GM21390 (cell line): ENCODE measurements at regions not wholly inside any gene's neighbourhood (a gene's known extent, or its start where the extent isn't known, plus 50 kb on each side); places are given as distances from the start of the nearest gene placed in this dataset.
"Not testable (repeated sequence)": the region's sequence is repeated elsewhere in the genome, so short reads cannot be mapped to it uniquely, and the experiment has no call there.

Experiments
- ATAC-seq: cut with Tn5 transposase; IDR thresholded peaks from one replicate; pipeline ENCODE4 v1.9.1; 2021; ENCODE audit not compliant: unreplicated experiment

DNA sequence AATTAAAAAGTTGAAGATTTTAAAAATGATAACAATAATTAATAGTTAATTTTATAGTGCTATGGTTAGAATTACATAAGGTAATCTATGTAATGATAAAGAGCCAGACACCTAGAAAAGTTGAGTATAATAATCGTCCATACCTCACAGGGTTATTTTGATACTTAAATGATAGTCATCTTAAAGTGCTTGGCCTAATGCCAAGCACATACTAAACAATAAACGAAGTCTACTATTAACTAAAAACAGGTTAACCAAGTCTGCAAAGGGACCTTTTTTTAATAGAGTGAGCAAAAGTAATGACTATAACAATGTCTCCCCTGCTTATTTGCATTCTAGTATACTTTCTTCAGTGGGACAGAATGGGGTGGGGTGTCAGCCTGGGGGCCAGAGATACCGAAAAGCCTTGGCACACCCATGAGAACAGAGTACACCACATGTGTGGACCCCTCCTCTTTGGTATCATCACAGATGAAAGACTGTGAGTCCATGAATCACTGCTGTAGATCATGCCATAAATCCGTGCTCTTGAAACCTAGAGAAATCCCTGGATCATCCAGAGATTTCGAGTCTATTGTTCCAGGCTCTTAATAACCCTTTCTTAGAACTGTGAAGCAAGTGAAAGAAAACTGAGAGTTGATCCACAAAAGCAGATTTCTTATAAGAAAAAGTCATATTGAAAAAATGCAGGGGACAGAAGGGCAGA, 249.5 kb downstream of the PRELID2 start:
- ATAC-seq, result no peak

DNA sequence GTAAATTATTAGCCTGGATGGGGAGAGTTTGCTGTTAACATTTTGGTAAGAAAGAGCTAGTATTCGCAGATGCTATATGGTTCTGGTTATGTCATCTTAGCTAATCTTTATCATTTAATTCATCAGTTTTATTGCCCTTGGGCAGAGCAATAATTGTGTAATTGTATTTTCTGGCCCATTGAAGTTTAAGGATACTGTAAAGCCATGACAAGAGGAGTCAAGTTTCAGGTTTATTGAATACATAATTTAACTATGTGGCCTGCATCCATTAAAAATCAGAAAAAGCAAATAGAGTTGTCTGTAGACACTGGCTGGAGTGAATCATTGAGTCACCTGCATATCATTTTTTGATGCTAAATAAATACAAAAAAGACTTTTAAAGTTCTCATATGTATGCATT, 255.8 kb downstream of the PRELID2 start:
- ATAC-seq, result no peak

DNA sequence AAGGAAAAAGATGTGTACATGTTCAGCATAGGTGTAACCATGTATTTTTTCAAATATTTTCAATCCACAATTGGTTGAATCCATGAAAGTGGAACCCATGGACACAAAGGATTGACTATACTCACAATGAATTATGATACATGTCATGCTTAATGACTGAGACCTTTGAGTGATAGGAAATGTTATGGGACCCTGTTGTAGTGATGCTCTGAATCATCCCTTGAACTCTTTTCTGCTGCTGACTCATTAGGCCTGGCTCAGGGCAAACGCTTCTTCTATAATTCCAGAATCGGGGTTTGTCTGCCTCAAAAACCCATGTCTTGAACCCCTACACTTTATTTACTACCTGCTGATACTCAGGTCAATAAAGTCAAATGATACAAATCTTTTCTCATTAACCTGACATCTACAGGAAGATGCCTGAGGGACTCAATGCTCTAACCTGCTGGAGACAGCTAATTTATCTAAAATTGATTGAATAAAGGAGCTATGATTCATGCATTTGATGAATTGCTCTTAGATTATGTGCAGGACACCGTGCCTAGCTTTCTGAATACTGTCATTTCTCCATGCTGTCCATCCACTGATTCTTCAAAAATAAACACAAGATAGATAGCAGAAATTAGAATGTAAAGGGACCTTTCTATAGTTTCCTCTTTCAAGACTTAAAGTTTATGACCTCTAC, 260.1 kb downstream of the PRELID2 start:
- ATAC-seq, result no peak

DNA sequence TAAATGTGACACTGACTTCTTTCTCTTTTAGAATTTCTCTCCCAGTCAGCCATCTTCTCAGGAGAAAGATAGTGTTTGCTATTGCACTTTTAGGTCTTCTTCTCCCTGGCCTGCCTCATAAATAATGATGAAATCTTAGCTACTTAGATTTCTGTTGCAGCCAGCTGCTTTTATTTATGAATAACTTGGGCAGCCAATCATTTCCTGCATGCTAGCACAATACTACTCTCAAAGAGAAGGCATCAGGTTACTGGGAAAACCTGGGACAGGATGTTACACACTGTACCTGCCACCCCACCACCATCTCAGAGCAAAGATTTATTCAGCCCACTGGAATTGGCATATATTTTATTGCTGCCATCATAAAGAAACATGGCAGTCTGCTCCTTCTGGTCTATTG, 266.6 kb downstream of the PRELID2 start:
- no peak for ATAC-seq

DNA sequence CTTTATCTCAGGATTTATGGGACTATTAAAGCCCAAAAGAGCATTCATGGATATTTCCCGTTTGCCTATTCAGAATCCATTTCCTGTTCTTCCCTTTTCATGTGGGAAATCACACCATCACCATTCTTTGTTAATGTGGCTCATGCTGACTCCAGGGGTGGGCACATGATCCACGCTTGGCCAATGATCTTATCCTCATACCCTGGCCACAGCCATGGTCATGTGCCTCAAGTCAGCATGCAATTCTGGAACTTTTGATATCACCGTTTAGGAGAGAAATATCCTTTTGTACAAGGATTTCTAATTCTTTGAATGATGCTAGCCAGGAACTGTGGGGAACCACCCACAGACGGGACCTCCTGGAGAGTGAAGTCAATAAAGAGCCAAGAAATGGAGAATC, 272.2 kb downstream of the PRELID2 start:
- ATAC-seq, result no peak

DNA sequence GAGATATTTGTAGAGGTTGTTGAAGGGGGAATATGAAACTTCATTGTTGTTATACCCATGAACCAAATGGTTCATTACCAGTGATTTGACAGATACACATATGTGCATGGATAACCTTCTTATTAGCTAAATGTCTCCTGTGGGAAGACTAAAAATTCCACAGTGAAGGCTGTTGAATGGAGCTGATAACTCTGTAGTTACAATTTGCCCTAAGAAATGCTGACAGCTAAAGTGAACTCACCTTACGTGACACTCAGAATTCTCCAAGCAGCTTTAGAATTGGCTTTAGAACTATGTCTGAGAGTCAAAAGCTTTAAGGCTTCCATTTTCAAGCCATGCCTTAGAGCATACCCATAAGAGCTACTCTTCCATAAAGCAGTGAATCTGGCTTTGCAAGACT, 276.9 kb downstream of the PRELID2 start:
- no peak for ATAC-seq

DNA sequence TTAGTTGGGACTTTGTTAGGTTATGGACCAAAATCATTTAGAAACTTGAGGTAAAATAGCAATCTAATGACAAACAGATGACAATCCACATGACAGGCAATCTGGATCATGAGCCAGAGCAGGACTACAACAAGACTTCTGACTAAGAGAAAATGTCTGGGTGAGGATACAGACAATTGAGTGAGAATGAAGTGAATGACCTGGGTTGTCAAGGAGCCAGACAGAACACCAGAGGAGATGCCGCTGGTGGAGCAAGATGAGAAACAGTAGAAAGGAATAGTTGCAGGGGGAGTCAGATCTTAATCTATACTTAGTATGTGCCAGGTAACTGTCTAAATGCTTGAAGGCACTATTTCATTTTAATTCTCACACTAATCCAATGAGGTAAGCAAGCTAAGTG, 277.8 kb downstream of the PRELID2 start:
- ATAC-seq, result no peak

DNA sequence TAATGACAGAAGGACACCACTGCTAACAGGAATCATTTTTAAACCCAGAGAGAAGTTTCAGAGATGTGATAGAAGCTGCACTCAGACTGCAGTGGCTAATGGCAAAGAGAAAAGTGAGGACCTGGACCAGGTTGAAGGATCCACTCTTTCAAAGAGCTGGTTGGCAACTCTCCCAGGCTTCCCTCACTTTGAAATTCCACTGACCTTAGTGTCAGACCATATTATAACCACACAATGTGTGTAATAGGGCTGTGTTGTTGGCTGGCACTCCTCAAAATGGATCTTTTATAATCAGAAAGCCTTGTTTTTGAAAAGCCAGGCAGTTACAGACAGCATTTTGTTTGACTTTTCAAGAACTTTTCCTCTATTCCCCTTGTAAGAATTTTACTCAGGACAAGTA, 280.7 kb downstream of the PRELID2 start:
- no peak for ATAC-seq

DNA sequence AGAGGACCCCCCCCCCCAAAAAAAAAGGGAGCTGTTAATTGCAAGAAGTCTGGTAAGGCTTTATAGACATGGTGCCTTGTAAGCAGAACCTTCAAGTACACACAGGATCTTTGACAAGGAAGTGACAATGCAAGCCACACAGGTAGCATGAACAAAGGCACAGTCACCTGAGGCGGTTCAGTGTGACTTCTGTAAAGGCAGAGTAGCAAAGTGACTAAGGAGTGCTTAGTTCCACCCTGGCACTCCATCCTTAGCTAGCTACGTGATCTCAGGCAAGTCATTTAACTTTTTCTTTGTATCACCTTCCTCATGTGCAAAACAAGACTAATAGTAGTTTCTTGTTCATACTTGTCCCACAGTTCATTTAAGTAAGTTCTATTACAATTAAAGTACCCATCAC, 282.0 kb downstream of the PRELID2 start:
- ATAC-seq, result no peak

DNA sequence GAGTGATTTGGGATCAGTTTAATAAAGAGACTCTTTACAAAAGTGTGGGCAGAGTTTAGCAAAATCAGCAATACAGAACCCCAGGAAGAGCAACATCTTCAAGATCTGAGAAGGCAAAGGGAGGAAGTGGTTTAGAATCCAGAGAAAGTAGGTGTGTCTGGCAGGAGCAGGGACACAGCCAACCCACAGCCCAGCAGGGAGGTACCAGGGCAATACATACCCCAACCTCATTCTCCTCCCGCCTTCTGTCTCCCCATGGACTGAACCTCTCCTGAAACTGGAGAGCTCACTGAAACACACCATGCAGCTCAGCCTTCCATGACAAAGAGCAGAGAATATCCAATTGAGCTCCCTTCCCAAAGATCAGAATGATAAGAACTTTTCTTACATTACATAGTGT, 283.4 kb downstream of the PRELID2 start:
- ATAC-seq, result no peak

DNA sequence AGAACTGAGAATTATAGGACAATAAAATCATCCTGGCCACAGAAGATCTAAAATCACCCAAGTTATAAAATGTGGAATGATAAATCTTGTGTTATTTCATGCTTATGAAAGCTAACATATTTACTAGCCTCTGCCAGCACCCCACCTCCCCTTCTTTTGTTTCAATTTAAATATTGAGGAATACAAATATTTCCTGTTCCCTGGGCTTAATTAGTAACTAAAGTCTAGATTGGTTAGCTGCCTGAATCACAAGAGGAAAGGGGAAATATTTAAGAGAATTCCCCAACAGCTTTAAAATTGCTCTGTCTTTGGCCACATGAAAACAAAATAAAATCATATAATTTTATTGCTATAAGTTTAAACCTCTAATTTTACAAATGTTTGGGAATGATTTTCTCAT, 287.0 kb downstream of the PRELID2 start:
- no peak for ATAC-seq

DNA sequence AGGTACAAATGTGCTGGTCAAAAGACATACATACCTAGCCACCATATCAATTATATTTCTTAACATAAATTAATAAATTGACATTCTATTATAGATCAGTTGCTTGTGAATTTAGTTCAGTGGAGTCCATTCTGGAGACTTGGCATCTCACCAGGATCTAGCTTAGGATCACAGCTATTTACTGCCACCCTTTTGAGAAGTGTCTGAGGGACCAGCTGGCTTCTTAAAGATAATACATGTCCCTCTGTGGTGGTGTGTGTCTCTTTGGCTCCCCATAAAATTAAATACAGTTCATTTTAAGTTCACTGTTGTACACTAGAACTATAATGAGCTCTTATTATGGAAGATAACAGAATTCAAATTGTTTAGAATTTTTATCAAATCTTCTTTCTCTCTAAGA, 290.7 kb downstream of the PRELID2 start:
- no peak for ATAC-seq

DNA sequence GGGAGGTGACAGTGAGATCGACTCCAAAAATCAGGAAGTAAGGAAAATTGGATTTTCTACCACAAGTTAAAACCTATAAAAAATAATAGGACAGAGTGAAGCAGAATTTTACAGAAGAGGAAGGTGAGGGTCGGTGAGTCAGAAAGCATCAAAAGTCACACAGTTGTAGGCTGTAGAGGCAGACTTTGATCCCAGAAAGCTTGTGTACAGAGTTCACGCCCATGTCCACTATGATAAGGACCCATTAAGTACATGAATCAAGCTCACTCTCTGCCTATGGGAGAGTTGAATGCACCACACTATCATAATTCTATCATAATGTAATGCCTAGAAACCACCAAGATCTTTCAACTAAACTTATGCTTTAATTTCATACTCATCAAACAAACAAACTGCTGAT, 291.2 kb downstream of the PRELID2 start:
- ATAC-seq, result no peak

DNA sequence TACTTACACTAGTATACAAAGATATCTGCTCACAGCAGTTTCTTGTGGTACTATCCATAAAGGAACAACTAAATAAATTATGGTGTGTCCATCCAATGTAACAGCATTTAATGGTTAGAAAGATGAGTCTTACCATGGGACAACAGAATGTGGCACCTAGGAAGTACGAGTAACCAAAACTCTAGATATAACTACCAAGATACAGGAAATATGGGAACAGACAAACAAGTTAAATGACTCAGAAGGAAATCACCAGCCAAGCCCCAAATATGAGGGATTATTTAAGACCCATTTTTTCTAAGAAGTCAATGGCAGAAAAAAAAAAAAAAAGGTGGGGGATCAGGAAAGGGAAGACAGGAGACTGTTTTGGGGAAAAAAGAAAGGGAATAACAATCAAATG, 294.8 kb downstream of the PRELID2 start:
- ATAC-seq, result no peak

DNA sequence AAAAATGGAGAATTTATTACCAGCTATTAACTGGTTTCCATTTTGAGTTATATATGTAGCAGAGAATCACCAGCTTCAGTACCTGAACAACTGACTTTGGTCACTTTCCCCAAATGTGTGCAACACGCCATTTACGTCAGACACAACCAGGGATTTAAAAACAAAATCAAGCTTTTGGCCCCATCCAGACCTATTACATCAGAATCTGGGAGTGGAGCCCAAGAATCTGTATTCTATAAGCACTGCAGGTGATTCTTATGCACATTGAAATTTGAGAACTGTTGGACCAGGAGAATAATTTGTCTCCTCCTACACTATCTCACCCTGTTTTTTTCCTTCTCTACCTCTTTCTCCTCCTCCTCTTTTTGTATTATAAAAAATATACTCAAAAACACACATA, 295.9 kb downstream of the PRELID2 start:
- ATAC-seq, result no peak

DNA sequence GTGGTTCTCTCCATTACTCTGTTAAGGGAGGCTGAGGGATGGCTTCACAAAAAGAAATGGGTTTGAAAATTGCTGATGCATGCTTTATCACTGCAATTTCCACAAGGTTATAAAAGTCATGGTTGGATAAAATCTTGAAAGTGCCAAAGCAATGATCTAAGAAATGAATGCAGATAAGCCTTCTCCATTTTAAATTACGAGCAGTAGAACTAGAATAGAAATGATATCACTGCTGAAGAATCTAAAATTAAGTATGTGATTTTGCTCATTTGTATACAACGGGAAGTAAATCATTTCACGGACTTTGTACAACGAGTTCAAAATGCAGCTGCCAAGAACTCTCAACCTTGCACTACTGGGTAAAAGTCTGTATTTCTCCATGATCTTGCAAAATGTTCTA, 299.0 kb downstream of the PRELID2 start:
- no peak for ATAC-seq

DNA sequence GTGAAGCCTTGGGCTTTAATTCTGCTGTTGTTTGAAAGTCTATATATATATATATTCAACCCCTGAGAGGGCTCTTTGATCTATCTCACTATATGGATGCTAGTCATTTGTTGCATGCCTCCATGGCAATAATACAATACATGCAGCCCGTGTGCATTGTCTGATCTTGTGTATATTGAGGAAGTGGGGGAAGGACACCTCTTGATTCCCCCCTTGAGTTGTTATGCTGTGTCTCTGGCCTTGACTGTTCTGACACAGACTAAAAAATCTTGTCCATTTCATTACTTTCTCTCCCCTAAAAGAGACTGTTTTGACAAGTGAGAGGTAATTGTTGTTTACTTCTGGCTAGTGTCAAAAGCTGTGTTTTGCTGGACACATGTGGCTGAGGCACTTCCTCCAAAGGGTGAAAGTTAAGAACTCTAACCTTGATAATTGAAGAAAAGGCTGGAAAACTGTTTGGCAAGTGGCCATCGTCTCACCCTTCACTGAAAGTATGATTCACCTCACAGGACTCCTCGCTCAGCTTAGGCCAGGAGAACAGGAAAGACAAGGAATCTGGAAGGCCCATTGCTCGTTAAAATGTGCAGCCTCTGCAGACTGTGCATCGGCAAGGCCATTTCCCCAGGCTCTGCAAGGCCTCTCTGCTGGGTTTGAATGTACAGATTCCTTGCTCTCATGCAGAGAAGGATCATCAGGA, 304.0 kb downstream of the PRELID2 start:
- no peak for ATAC-seq

DNA sequence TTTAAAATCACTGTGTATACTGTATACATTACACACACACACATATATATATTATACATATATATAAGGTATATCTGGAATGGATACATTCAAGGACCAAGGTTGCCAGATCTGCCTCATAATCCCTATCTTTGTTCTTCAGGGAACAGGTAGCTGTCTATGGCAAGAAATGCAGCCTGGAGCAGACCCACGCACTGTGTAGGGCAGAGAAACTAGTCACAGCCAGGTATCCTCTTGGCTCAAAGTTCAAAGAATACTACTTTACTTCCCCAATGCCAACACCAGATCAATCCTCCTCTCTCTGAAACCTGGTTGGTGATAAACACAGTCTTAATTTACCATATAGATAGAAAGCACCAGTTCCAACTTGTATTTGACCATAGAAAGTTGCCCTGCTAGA, 313.6 kb downstream of the PRELID2 start:
- ATAC-seq, result no peak

DNA sequence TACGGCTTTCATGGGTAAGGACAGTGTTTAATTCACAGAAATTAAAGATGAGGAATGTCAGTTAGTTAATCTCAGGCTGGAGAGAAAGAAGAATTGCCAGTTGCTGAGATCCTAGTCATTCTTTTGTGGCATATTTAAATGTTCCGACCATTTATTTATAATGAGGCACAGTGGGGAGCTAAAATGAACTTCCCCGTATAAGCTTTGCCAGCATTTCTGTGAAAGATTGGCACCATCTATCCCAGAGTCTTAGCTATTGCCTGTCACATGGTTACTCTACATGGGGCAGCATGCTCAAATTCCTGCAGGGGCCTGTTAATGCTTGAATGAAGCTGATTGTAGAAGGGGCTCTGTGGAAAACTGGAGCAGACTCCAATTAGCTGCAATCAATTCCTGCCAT, 314.1 kb downstream of the PRELID2 start:
- no peak for ATAC-seq

DNA sequence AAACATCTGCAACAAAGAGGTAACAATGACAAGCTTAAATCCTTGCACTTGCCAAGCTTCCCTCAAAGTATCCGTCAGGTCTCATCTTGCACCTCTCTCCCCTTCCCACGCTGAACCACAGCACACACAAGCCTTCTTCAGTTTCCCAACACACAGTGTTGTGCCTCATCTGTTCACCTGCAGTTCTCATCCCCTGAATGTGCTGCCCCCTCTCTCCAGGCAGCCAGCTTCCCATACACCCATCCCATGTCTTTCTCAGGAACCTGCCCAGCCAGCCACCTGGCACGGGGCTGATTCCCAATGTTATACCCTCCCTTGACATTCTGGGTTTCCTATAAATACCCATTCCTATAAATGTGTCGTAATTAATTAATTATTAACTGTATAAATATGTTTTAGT, 314.8 kb downstream of the PRELID2 start:
- ATAC-seq, result no peak

DNA sequence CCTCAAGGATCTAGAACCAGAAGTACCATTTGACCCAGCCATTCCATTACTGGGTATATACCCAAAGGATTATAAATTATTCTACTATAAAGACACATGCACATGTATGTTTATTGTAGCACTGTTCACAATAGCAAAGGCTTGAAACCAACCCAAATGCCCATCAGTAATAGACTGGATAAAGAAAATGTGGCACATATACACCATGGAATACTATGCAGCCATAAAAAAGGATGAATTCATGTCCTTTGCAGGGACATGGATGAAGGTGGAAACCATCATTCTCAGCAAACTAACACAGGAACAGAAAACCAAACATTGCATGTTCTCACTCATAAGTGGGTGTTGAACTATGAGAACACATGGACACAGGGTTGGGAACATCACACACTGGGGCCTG, 317.6 kb downstream of the PRELID2 start:
- ATAC-seq, result not testable (repeated sequence)

DNA sequence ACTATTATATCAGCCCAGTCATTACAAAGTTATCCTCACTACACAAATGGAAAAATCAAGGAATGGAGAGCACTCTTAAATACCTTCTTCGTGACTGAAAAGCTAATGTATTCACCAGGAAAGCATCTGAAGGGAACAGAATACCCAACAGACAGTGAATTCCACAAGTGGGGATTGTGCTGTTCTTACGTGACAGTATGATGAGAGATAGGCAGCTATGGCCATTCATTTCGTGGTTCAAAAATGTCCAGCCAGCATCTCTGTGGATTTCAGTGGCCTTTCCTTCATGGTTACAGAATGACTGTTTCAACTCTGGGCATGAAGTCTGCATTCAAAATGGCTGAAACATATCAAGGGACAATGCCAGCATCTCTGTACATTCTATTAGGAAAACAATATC, 323.8 kb downstream of the PRELID2 start:
- ATAC-seq, result no peak
